Osteocyte (in vitro differentiated cells): ENCODE measurements at regions not wholly inside any gene's neighbourhood (a gene's known extent, or its start where the extent isn't known, plus 50 kb on each side); places are given as distances from the start of the nearest gene placed in this dataset.
"Not testable (repeated sequence)": the region's sequence is repeated elsewhere in the genome, so short reads cannot be mapped to it uniquely, and the experiment has no call there.

ENCODE experiments used
- DNase-seq: peaks from one replicate; pipeline ENCODE4 v3.0.0; 2021; ENCODE audit warnings: mixed read lengths; ENCODE audit not compliant: unreplicated experiment; ENCODE audit errors: extremely low spot score
- H3K27ac Mint-ChIP-seq: one replicate; pipeline ENCODE4 v1.8.0; 2021; ENCODE audit warnings: mild to moderate bottlenecking, mixed read lengths; ENCODE audit not compliant: unreplicated experiment
- H3K27me3 Mint-ChIP-seq: one replicate; pipeline ENCODE4 v1.8.0; 2021; ENCODE audit warnings: mixed read lengths; ENCODE audit not compliant: unreplicated experiment
- H3K36me3 Mint-ChIP-seq: one replicate; pipeline ENCODE4 v1.8.0; 2021; ENCODE audit warnings: mixed read lengths; ENCODE audit not compliant: unreplicated experiment
- H3K4me1 Mint-ChIP-seq: one replicate; pipeline ENCODE4 v1.8.0; 2021; ENCODE audit warnings: mixed read lengths; ENCODE audit not compliant: unreplicated experiment
- H3K4me3 Mint-ChIP-seq: one replicate; pipeline ENCODE4 v1.8.0; 2021; ENCODE audit warnings: mild to moderate bottlenecking, moderate library complexity, mixed read lengths; ENCODE audit not compliant: unreplicated experiment
- H3K9me3 Mint-ChIP-seq: one replicate; pipeline ENCODE4 v1.8.0; 2021; ENCODE audit warnings: mixed read lengths; ENCODE audit not compliant: unreplicated experiment
- CTCF ChIP-seq: fragments of 200-600 bp; sonication (generic); IDR thresholded peaks from 2 replicates; pipeline ENCODE4 v1.5.0; 2021; ENCODE audit warnings: antibody characterized with exemption, mild to moderate bottlenecking, moderate library complexity

DNA sequence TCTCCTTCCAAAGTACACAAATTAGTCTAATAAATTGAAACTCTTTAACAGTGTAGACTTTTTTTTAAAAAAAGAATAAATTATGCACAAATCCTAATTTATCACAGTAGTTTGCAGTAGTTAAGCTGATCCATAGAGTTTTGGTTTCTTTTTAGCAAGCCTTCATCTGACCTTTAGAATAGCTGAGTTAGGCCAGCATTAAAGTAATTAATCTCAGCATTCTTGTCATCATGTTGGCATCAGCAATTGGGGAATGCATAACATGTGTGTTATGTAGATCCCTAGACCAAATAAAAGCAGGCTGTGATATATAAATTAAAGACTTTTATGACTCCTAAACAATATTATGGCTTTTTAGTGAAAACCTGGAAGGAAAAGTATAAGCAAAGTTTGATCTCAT, 426.5 kb upstream of the PABPC4L start:
- H3K4me1 Mint-ChIP-seq: peaks cover under 1% of the 10 kb centered on the region
- no peak overlapping the region for H3K4me3 Mint-ChIP-seq
- no peaks in the 10 kb centered on the region for H3K36me3 Mint-ChIP-seq
- no peaks in the 10 kb centered on the region for H3K9me3 Mint-ChIP-seq
- no peak for TF ChIP-seq CTCF
- DNase-seq: no peak
- H3K27ac Mint-ChIP-seq: no peak overlapping the region
- H3K27me3 Mint-ChIP-seq: no peaks in the 10 kb centered on the region

- H3K27me3 Mint-ChIP-seq: no peaks in the 10 kb centered on the region
- no peak for DNase-seq
- no peak overlapping the region for H3K4me3 Mint-ChIP-seq
- no peak overlapping the region for H3K27ac Mint-ChIP-seq
- TF ChIP-seq CTCF: no peak
- H3K36me3 Mint-ChIP-seq: no peaks in the 10 kb centered on the region
- H3K9me3 Mint-ChIP-seq: no peaks in the 10 kb centered on the region
- peaks cover 6% of the 10 kb centered on the region for H3K4me1 Mint-ChIP-seq
These were observed 425.8 kb upstream of the PABPC4L start for GRCh38 chr4:134627366-134627765.

GRCh38 chr4:134624365-134624764, 422.8 kb upstream of the PABPC4L start:
- no peak overlapping the region for H3K27ac Mint-ChIP-seq
- H3K4me3 Mint-ChIP-seq: no peak overlapping the region
- peaks cover 11% of the 10 kb centered on the region for H3K4me1 Mint-ChIP-seq
- H3K27me3 Mint-ChIP-seq: no peaks in the 10 kb centered on the region
- no peak for DNase-seq
- no peaks in the 10 kb centered on the region for H3K36me3 Mint-ChIP-seq
- no peak for TF ChIP-seq CTCF
- no peaks in the 10 kb centered on the region for H3K9me3 Mint-ChIP-seq

DNA sequence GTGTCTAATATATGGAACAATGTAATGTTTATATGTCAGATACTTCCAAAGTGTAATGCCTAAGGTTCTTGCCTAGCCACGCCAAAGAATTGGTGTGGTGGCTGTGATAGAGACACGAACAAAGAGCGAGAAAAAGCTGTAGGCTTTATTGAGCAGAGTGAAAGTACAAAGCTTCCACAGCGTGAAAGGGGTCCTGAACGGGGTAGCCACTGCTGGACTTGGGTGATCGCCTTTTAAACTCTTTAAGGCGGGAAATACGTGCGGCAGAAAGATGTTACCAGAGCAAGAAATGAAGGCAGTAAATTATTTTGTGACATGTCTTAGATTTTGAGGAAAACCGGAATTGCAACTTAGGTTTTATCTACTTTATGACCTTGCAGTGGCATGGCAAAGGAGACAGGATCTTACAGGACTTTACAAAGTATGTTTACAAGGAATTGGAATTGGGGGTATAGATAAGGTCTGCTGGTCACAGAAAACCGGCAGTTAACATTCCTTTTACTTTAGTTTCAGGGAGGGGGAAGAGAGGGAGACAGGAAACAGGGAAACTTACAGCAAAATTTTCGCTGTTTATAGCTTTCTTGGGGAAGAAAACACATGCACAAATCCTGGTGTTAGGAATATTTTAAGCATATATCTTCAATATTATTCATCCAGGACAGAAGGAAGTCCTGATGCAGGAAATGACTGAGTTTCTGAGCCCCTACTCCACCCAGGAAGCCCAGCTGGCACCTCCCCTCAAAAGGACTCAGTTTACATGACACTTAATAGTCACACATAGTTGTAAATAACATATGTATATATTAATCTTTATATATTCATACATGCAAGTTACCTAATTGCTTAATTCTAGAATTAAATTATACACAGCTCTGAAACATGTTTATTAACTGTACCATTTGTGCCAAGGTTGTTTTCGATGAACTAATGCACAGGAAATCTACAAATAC, 421.3 kb upstream of the PABPC4L start:
- H3K9me3 Mint-ChIP-seq, DNase-seq, H3K27me3 Mint-ChIP-seq, H3K36me3 Mint-ChIP-seq, H3K4me3 Mint-ChIP-seq, H3K27ac Mint-ChIP-seq: not testable (repeated sequence)
- peaks cover 11% of the 10 kb centered on the region for H3K4me1 Mint-ChIP-seq

GRCh38 chr4:134622199-134622598, 420.6 kb upstream of the PABPC4L start:
- Mint-ChIP-seq H3K4me1 (peaks cover 11% of the 10 kb centered on the region), H3K9me3 (no peaks in the 10 kb centered on the region), H3K36me3 (no peaks in the 10 kb centered on the region), H3K27me3 (no peaks in the 10 kb centered on the region), H3K27ac (peak overlapping the region; percentile 64), H3K4me3 (no peak overlapping the region)
- no peak for DNase-seq
- TF ChIP-seq CTCF: no peak

- not testable (repeated sequence) for H3K9me3 Mint-ChIP-seq, H3K36me3 Mint-ChIP-seq, H3K4me3 Mint-ChIP-seq, H3K27me3 Mint-ChIP-seq, DNase-seq
- peaks cover 11% of the 10 kb centered on the region for H3K4me1 Mint-ChIP-seq
- H3K27ac Mint-ChIP-seq: peak overlapping the region; percentile 64
These were observed 420.1 kb upstream of the PABPC4L start for GRCh38 chr4:134621715-134622114.
